MV-4-11 (cell line): ENCODE measurements at regions not wholly inside any gene's neighbourhood (a gene's known extent, or its start where the extent isn't known, plus 50 kb on each side); places are given as distances from the start of the nearest gene placed in this dataset.
"Not testable (repeated sequence)": the region's sequence is repeated elsewhere in the genome, so short reads cannot be mapped to it uniquely, and the experiment has no call there.

Source experiments
- DNase-seq: peaks from one replicate; lab custom pipeline; 2025; lab: John Stamatoyannopoulos, UW

GRCh38 chr22:48758881-48759875, 1068.5 kb downstream of the BRD1 start:
- no peak for DNase-seq

GRCh38 chr22:48757985-48758561, 1069.6 kb downstream of the BRD1 start:
- DNase-seq, result no peak

- DNase-seq, result no peak
Measured at GRCh38 chr22:48757581-48757980, 1070.1 kb downstream of the BRD1 start.

- not testable (repeated sequence) for DNase-seq
Measured at GRCh38 chr22:48757135-48757534, 1070.5 kb downstream of the BRD1 start.

GRCh38 chr22:48756146-48757111, 1071.2 kb downstream of the BRD1 start:
- no peak for DNase-seq

GRCh38 chr22:48755059-48755949, 1072.4 kb downstream of the BRD1 start:
- no peak for DNase-seq

GRCh38 chr22:48754611-48755058, 1073.0 kb downstream of the BRD1 start:
- no peak for DNase-seq

GRCh38 chr22:48753752-48754517, 1073.7 kb downstream of the BRD1 start:
- DNase-seq, result no peak

- DNase-seq, result no peak
Measured at GRCh38 chr22:48753381-48753730, 1074.3 kb downstream of the BRD1 start.

- DNase-seq, result no peak
Measured at GRCh38 chr22:48752451-48753380, 1075.0 kb downstream of the BRD1 start.

GRCh38 chr22:48751539-48752437, 1075.9 kb downstream of the BRD1 start:
- DNase-seq, result no peak

- no peak for DNase-seq
Measured at GRCh38 chr22:48750826-48751440, 1076.7 kb downstream of the BRD1 start.

GRCh38 chr22:48750282-48750681, 1077.4 kb downstream of the BRD1 start:
- no peak for DNase-seq

GRCh38 chr22:48749555-48750227, 1078.0 kb downstream of the BRD1 start:
- no peak for DNase-seq

GRCh38 chr22:48748860-48749554, 1078.7 kb downstream of the BRD1 start:
- DNase-seq, result no peak

- DNase-seq, result no peak
Measured at GRCh38 chr22:48748113-48748859, 1079.4 kb downstream of the BRD1 start.
